Colon (tissue), 2 donors: ENCODE measurements at regions not wholly inside any gene's neighbourhood (a gene's known extent, or its start where the extent isn't known, plus 50 kb on each side); places are given as distances from the start of the nearest gene placed in this dataset.

ENCODE experiments used
- FAIRE-seq: peaks from 2 replicates; lab custom pipeline; 2012; peaks lifted over from hg19 to GRCh38; lab: Jason Lieb, UNC
- donor health status: control.
- donor health status: control.

DNA sequence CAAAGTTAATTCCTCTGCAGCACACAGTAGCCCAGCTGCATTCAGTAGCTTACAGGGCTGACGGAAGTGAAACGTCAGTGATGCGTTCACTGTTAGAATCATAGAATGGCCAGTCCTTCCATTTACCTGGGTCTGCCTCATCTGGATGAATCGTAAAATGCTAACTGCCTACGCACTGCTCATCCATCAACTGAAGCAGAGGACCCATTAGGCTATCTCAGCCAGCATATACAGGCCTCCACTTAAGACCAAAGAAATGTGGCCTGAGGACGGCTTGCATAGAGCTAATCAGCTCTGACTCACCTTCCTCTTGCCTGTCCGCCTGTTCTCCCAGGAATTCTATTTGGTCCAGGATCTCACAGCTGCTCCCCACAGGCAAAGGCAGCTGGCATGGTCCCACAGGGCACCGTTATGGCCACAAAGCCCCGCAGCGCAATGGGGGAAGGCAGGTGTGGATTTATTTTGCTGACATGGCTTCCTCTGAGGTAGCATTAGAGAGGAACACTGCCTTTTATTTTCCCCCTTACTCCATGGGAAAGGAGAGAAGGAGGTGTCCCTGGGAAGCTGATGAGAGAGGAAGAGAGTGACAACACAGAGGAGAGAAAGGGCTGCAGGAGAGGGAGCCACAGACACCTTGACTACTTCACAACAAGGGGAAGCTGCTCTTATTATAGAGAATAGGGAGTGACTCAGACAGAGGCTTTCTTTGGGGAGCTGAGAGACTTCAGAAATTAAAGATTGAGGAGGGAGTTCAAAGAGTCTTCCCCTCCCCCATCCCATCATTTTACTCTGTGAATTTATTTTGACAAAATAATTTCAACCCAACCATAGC, 177.6 kb downstream of the HHIPL2 start:
- FAIRE-seq, result no peak

DNA sequence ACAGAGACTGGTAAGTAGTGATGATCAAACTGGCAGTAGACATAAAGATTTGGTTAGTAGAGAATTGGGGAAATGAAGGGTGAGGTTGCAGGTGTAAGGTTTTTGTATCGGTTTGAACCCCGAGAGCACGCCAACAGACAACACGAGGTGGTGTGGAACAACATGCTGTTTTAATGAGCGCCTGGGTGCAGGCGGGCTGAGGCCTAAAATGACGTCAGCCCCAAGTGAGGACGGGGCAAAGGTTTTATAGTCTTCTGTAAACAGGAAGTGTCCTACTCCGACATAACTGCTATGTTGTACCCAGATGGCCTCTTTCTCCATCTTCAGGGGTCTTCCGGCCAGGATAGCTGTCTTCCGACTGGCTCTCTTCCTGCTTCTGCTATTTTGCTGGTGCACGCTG, 178.8 kb downstream of the HHIPL2 start:
- no peak for FAIRE-seq

DNA sequence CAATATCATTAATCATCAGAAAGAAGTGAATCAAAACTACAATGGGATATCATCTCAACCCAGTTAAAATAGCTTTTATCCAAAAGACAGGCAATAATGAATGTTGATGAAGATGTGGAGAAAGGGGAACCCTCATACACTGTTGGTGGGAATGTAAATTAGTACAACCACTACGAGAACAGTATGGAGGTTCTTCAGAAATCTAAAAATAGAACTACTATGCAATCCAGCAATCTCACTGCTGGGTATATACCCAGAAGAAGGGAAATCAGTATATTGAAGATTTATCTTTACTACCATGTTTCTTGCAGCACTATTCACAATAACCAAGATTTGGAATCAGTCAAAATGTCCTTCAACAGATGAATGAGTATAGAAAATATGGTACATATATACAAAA, 189.8 kb downstream of the HHIPL2 start:
- no peak for FAIRE-seq

DNA sequence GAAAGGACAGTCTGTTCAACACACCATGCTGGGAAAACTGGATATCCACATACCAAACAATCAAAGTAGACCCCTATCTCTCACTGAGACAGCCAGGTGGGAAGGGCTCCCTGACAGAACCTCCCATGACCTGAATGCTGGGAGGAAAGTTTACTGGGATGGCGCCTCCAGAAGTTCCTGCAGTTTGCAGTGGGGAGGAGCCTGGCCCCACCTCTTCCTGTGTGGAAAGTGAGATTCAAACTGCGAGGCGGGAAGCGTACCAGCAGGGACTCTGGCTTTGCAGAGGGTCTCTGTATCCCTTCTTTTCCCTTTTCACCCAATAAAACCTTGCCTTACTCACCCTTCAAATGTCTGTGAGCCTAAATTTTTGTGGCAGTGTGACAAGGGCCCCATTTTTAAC, 190.7 kb downstream of the HHIPL2 start:
- FAIRE-seq, result no peak

DNA sequence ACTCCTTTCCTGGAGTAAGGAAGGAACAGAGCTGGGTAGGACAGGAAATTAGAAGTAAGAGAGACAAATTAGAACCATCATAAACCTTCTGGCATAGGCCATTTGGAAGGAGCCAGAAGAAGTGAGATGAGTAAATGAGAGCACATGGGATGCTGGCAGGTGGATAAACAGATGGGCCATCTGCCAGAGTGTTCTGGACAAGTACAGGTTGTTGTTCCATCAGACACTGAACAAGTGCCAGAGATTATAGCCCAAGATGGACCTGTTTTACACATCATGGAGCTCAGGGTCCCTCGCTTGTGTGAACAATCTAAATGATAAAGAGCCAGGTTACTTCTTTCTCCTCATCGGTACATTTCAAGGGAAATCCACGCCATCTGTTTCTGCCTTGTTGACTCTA, 200.3 kb downstream of the HHIPL2 start:
- no peak for FAIRE-seq

DNA sequence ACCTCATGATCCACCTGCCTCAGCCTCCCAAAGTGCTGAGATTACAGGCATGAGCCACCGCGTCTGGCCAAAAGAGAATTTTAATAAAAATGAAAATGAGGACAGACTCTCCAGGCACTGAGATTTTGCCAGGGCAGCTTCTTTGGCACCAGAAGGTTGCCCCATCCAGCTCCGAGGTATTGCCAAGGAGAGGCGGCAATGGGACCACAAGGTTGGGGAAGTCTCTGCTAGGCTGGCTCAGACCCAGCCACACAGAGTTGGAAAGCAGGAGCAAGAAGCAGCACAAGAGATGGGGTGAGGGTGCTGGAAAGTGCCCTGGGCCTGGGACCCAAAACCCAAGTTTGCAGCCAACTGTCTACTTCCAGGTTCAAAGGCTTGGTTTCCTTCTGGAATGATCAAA, 200.9 kb downstream of the HHIPL2 start:
- no peak for FAIRE-seq

DNA sequence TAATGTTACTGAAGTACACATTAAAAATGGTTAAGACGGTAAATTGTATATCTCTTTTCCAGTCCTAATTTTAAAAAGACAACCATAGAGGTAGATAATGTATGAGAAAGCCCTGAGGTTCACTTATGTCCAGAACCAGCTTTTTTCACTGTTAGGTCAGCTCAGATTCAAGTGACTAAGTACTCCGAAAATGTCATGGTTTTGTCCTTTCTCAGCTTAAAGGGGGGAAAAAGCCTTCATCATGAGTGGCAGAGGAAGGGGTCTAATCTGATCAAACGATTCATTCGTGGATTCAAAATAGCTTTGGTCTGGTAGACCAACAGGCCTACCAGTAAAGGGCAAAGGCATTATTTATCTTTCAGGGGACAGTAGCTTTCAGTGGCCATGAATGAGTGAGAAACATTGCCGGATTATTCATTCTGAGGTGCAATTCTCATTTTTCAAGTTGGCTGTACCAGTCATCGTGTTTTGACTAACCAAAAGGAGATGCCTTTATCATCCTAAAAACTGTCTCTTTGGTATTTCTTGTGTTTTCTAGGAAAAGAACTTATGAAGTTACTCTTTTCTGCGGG, 208.4 kb downstream of the HHIPL2 start:
- no peak for FAIRE-seq

DNA sequence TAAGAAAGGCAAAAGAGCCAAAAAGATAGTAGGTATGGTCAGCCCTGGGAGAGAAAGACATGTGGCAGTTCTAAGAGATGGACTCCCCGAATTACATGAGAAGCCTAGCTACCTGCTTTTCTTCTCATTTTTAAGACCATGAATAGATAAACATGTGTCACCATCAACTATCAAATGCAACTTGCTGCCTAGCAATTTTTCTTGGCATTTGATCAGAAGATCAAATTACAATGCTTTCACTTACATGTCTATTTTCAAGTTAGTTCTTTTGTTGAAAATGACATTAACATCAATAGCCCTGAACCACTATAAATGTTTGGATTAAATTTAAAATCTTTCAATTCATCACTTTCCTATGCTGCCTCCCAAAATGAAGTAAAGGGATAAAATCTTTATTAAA, 212.3 kb downstream of the HHIPL2 start:
- FAIRE-seq, result no peak

DNA sequence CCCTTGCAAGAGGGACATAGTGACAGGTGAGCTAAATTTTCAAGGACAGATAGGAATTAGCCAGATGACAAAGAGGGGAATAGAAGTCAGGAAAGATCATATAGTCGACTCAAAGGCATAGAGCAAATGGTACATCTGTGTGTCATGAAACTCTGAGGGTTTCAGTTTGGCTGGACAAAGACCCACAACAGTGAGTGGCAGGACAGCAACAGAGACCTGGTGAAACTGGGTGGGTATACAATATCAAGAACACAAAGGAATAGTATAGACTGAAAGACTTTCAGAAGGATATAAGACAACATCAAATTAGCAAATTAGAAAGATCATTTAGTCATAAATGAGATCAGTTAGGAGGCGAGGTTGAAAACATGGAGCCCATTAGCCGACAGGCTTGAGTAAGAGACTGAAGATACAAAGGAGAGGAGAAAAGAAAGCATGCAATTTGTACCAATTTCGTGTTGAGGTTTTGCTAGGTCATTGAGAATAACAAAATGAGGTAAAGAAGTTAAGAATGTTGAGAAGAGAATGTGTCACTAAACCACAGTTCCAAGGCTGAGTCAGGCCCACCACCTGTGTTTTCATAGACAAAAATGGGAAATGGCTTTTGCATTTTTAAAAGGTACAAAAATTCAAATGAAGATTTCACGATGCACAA, 213.8 kb downstream of the HHIPL2 start:
- no peak for FAIRE-seq

DNA sequence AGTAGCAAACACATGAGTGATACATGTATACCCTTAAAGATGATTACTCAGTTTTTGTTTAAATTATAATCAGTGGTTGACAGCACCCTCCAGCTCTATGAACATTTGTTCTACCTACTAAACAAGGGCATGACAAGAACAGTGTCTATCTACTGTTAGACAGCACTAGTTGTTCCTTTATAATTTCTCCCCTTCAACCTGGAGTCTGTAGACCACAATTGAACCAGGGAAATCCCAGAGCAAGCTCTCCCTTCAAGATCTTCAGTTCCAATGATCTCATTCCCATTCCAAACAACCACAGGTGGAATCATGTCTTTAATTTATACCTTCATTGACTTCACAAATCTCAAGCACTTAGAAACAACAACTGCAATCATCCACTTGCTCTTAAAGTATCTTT, 216.1 kb downstream of the HHIPL2 start:
- no peak for FAIRE-seq

DNA sequence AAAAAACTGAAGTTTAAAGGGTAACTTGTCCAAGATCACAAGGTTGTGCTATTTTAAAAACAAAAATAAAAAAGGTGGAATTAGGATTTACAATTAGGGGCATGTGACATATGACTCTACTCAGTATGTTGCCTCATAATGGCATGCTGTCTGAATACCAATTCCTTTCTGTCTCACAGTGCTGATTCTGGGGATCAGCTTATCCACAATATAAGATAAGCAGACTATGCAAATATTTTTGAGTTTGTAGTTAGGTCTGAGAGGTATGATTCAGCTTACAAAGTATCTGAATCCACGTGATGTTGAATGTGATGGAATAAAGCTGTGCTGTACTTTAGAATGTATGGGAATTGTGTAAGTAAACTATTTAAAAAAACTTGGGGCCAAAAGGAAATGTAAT, 216.6 kb downstream of the HHIPL2 start:
- FAIRE-seq, result no peak

DNA sequence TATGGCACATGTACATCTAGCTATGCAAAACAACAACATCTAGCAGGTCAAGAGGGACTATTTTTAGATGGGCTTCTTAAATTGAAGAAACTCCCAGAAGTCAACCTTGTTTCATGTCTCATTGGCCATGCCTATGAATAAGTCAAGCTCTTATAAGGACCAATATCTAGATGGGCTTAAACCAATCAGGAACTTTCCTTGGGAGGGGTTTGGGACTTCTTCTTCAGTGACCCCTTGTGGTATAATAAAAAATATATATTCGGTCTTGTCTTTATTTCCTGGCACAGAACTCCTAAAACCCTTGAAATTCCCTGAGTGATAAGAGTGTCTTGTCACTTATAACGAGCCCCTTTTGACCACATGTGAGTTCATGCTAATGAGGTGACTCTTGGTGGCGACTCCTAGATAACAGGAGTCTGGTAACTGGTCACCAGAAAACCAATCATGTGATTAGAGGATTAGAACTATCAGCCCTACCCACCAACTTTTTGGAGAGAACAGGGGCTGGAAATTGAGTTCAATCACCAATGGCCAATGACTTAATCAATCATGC, 218.3 kb downstream of the HHIPL2 start:
- no peak for FAIRE-seq

DNA sequence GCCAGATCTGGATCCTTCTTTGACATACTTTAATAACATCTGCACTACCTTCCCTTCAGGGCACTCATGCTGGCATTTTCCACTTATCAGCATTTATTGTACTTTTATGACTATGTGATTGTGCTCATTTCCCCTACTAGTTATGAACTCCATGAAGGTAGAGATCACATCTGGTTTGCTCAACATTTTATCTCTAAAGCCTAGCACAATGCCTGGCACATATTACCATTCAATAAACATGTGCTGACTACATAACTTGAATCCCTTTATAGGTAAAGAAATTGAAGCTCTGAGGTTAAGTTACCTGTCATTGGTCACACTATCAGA, 221.2 kb downstream of the HHIPL2 start:
- FAIRE-seq, result no peak

DNA sequence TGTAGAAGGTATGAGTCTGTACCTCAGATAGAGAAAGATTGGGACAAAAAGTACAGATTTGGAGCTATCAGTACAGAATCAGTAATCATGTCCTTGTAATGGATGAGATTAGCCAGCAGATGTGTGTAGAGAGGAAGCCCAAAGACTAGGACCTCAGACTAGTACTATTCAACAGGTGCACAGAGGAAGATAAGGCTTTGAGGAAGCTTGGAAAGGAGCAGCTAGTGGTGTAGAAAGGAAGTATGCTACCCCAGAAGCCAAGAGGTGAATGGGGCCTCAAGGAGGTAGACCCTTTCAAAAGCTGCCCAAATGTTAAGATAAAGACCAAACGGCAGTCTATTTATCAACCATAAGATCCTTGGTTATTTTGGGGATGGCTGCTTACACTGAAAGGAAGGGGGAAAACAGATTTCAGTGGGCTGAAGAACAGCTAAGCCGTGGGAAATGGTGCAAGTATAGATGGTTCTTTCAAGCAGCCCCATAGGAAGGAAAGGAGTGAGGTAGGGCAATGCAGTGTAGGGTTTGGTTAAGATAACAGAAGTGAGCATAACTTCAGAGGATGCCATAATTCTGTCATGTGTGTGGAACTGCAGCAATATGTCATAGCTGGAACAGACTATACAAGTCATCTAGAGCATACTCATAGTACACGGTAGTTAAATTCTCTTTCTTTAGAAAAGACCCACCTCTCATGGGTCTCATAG, 221.7 kb downstream of the HHIPL2 start:
- no peak for FAIRE-seq

DNA sequence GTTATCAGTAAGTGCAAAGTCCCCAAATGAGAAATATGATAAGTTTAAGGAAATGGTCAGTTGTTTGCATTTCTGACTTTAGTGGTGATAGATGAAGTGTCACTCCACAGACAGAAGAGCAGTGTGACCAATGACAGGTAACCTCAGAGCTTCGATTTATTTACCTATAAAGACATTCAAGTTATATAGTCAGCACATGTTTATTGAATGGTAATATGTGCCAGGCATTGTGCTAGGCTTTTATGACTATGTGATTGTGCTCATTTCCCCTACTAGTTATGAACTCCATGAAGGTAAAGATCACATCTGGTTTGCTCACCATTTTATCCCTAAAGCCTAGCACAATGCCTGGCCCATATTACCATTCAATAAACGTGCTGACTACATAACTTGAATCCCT, 222.4 kb downstream of the HHIPL2 start:
- no peak for FAIRE-seq

DNA sequence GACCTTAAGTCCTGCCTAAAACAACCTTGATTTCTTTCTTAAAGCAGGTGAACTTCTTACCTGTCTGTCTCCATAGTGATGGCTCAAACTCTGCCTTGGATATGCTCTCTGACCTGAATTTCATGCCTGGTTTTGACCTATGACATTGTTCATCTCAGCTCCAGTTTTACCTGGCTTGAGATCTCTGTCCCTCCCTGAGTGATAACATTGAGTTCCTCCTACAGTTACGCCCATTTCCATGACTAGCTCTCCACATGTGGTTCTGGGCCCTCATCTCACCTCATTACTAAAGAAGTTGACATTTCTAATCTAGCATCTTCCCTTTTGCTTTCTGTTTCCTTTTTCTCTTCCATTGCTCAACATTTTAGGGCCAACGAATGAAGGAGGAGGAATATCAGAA, 233.1 kb downstream of the HHIPL2 start:
- no peak for FAIRE-seq

DNA sequence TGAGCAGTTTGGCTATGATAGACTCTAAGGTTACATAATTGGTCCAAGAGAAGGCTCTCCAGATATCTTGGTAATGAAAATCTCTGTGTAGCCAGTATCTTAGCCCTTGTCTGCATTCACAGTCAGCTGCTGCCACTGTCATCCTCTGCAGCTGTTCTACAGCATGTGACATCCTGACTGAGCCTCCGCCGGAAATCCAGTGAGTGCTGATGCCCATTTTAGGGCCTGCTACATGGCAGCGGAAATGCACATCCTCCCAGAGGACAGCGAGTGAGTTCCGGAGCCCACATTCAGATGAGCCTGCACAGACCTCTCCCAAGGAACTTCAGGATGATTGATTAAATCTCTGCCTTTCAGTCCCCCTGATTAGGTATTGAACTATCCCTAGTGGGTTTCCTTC, 237.1 kb downstream of the HHIPL2 start:
- FAIRE-seq, result no peak

DNA sequence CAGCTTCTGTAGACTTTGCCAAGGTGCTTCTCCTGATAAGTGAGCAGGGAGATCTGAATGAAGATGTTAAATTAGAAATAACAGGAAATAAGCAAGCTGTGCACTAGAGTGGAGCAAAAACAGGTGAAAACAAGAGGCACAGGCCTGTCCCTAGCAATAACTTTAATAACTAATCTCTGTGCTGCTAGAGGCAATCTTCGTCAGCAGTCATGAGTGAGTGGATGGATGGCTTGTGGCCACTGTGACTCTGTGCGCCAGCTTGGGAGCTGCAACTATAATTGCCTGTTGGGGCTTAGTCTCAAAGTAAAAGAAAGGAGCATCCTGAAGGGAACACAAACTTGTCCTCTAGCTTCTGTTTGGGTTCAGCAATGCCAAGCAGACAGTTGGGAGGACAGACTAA, 240.3 kb downstream of the HHIPL2 start:
- no peak for FAIRE-seq

DNA sequence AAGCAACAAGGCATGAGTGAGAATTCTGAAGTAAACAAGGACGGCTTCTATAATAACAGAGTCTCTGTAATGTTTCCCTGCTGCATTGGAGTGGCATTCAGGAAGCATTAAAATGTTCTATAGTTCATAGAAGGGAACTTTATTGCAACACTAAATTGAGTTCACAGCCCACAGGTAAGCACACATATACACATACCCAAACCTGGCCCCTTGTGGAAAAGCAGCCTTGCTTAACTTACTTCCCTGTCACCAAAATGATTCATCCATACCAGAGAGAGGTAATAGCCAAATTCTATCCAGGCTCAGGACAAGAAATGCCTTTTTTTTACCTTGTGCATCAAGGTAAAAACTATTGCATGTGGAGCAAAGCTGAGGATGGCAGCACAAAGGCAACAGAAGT, 241.4 kb downstream of the HHIPL2 start:
- no peak for FAIRE-seq

DNA sequence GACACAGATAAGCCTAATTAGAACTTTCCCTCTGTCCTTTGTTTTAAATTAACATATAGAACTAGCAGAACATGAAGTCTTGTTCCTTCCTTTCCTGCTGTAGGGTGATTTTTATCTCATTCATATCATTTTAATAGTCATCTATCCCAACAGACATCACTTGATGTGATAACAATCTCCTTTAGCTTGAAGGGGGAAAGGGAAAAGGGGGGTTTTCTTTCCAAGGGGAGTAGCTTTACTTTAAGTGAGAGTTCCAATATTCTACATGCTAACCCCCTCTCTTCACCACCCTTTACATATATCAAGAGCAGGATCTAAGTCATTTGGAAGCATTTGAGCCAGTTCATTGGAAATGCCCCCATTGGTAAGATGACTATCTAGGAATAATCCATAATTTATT, 241.9 kb downstream of the HHIPL2 start:
- FAIRE-seq, result no peak

DNA sequence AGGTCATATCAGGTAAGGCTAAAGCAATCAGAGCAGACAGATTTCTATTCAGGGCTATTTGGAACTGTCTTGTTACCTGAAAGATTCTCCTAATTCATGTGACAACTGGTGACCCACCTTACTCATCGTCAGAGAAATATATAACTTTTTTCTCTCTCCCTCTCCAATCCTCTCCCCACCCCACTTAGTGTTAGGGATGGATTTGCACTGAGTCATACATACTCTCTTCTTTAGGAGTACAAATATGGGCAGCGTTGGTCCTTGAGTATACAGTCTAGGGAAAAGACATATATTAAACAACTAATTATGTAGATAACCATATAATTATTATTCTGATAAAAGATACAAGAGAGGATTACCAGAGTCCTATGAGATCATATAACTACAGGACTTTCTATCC, 246.3 kb downstream of the HHIPL2 start:
- no peak for FAIRE-seq

DNA sequence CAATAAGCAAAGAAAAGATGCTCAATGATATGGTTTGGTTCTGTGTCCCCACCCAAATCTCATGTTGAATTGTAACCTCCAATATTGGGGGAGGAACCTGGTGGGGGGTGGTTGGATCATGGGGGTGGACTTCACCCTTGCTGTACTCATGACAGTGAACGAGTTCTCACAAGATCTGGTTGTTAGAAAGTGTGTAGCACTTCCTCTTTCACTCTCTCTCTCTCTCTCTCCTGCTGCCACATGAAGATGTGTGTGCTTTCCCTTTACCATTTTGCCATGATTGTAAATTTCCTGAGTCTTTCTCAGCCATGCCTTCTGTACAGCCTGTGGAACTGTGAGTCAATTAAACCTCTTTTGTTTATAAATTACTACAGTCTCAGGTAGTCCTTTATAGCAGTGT, 248.4 kb downstream of the HHIPL2 start:
- no peak for FAIRE-seq

DNA sequence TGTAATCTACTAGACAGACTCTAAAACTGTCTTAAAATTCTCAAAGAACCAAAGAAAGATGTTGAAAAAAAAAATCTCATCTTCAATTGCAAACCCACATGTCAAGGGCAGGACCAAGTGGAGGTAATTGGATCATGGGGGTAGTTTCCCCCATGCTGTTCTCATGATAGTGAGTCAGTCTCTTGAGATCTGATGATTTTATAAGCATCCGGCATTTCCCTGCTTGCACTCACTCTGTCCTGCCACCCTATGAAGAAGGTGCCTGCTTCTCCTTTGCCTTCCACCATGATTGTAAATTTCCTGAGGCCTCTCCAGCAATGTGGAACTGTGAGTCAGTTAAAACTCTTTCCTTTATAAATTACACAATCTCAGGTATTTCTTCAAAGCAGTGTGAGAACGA, 257.0 kb downstream of the HHIPL2 start:
- no peak for FAIRE-seq
